H1 (cell line): ENCODE measurements at regions not wholly inside any gene's neighbourhood (a gene's known extent, or its start where the extent isn't known, plus 50 kb on each side); places are given as distances from the start of the nearest gene placed in this dataset.

Experiments used
- CTCF ChIA-PET: fragments of 300-600 bp; sonication (Branson Sonifier 250); formaldehyde crosslinking; loops from one replicate; lab custom pipeline; 2021; ENCODE audit not compliant: partially characterized antibody; lab: Charles Lee
- POLR2A ChIA-PET: fragments of 300-600 bp; sonication (Branson Sonifier 250); formaldehyde crosslinking; loops from one replicate; lab custom pipeline; 2021; ENCODE audit warnings: inconsistent platforms; ENCODE audit not compliant: partially characterized antibody; lab: Charles Lee
- DNase-seq, 2 experiments: peaks; one replicate each; pipeline versions ENCODE4 v3.0.0 to v3.0.0-alpha.2; 2010 to 2022; ENCODE audit warnings: low spot score in 2 of 2, low read depth in 1 of 2, mixed read lengths in 1 of 2
- FAIRE-seq: peaks from 2 replicates; lab custom pipeline; 2011; peaks lifted over from hg19 to GRCh38; lab: Jason Lieb, UNC
- H2AFZ ChIP-seq: 2 replicates; pipeline ENCODE4 v1.8.1; 2012; ENCODE audit warnings: low read length, inconsistent platforms
- H2AK5ac ChIP-seq: 2 replicates; pipeline ENCODE4 v1.6.1; 2013; ENCODE audit warnings: low read depth, low read length
- H2BK120ac ChIP-seq: replicated peaks from 2 replicates; pipeline ENCODE3; 2013; ENCODE audit warnings: low read depth, low read length, inconsistent platforms
- H2BK12ac ChIP-seq: 2 replicates; pipeline ENCODE4 v1.6.1; 2013; ENCODE audit warnings: low read depth, low read length
- H2BK15ac ChIP-seq: 2 replicates; pipeline ENCODE4 v1.6.1; 2013; ENCODE audit warnings: low read length
- H2BK20ac ChIP-seq: 2 replicates; pipeline ENCODE4 v1.6.1; 2013; ENCODE audit warnings: low read length
- H2BK5ac ChIP-seq: 2 replicates; pipeline ENCODE4 v1.6.1; 2013; ENCODE audit warnings: low read depth, low read length
- H3K14ac ChIP-seq: 2 replicates; pipeline ENCODE4 v1.6.1; 2013; ENCODE audit warnings: inconsistent platforms; ENCODE audit not compliant: insufficient read length
- H3K18ac ChIP-seq: 2 replicates; pipeline ENCODE4 v1.6.1; 2013; ENCODE audit warnings: low read length; ENCODE audit errors: extremely low read depth
- H3K23ac ChIP-seq: 2 replicates; pipeline ENCODE4 v1.6.1; 2013; ENCODE audit warnings: inconsistent platforms; ENCODE audit not compliant: insufficient read length
- H3K23me2 ChIP-seq: 2 replicates; pipeline ENCODE4 v1.6.1; 2013; ENCODE audit warnings: low read depth, low read length
- H3K27ac ChIP-seq: 2 replicates; pipeline ENCODE4 v1.6.1; 2011; ENCODE audit warnings: low read depth, low read length, inconsistent platforms
- H3K27me3 ChIP-seq, 4 experiments: replicated peaks in 1 of 4; 1 replicate in 1 of 4; 2 replicates in 3 of 4; pipeline versions ENCODE4 v1.6.1 to v1.8.1; 2011 to 2013; ENCODE audit warnings: low read length in 3 of 4, mild to moderate bottlenecking in 3 of 4, inconsistent platforms in 2 of 4, mixed read lengths in 2 of 4, moderate library complexity in 1 of 4; ENCODE audit not compliant: control insufficient read depth in 3 of 4, insufficient read depth in 3 of 4; ENCODE audit errors: extremely low read depth in 1 of 4
- H3K36me3 ChIP-seq, 4 experiments: 2 replicates each; pipeline versions ENCODE4 v1.6.1 to v1.8.1; 2011 to 2013; ENCODE audit warnings: mild to moderate bottlenecking in 4 of 4, low read length in 3 of 4, moderate library complexity in 2 of 4, control low read depth in 1 of 4, inconsistent platforms in 1 of 4; ENCODE audit not compliant: insufficient read depth in 4 of 4, control insufficient read depth in 2 of 4
- H3K4ac ChIP-seq: replicated peaks from 2 replicates; pipeline ENCODE3; 2013; ENCODE audit warnings: low read length, low read depth, mixed read lengths, inconsistent platforms; ENCODE audit not compliant: insufficient read length
- H3K4me1 ChIP-seq, 4 experiments: replicated peaks in 1 of 4; 1 replicate in 1 of 4; 2 replicates in 3 of 4; pipeline versions ENCODE4 v1.6.1 to v1.8.1; 2011 to 2013; ENCODE audit warnings: low read length in 3 of 4, inconsistent platforms in 2 of 4, mixed read lengths in 1 of 4; ENCODE audit not compliant: insufficient read depth in 4 of 4, control insufficient read depth in 3 of 4
- H3K4me2 ChIP-seq, 2 experiments: 2 replicates each; pipeline versions ENCODE4 v1.6.1 to v1.8.1; 2011 to 2013; ENCODE audit warnings: low read depth in 2 of 2, low read length in 2 of 2, control low read depth in 1 of 2, inconsistent platforms in 1 of 2, mild to moderate bottlenecking in 1 of 2; ENCODE audit not compliant: insufficient read depth in 1 of 2
- H3K4me3 ChIP-seq, 4 experiments: fragments of 200-600, 300-600 bp in 1 of 4; sonication (generic), shearing (Covaris generic), sonication (Bioruptor Twin) in 1 of 4; 2 replicates each; pipeline versions ENCODE4 v1.5.1 to v1.8.1; 2011 to 2016; ENCODE audit warnings: low read length in 4 of 4, low read depth in 3 of 4, control low read depth in 2 of 4, inconsistent platforms in 2 of 4, mild to moderate bottlenecking in 2 of 4, mixed read lengths in 1 of 4, moderate library complexity in 1 of 4; ENCODE audit not compliant: insufficient read depth in 2 of 4; ENCODE audit errors: extremely low read depth in 1 of 4
- H3K56ac ChIP-seq: replicated peaks from 2 replicates; pipeline ENCODE3; 2013; ENCODE audit warnings: low read depth, mild to moderate bottlenecking, mixed read lengths, low read length, inconsistent platforms; ENCODE audit not compliant: insufficient read length
- H3K79me1 ChIP-seq: 2 replicates; pipeline ENCODE4 v1.6.1; 2013; ENCODE audit warnings: low read depth, low read length, control low read depth
- H3K79me2 ChIP-seq, 2 experiments: 2 replicates each; pipeline versions ENCODE4 v1.6.1 to v1.8.1; 2012 to 2013; ENCODE audit warnings: low read length in 2 of 2, mild to moderate bottlenecking in 2 of 2, inconsistent platforms in 1 of 2; ENCODE audit not compliant: insufficient read depth in 2 of 2, control insufficient read depth in 1 of 2
- H3K9ac ChIP-seq, 4 experiments: replicated peaks in 1 of 4; 1 replicate in 1 of 4; 2 replicates in 3 of 4; pipeline versions ENCODE4 v1.6.1 to v1.8.1; 2011 to 2013; ENCODE audit warnings: low read depth in 3 of 4, low read length in 3 of 4, control low read depth in 2 of 4, mild to moderate bottlenecking in 2 of 4, moderate library complexity in 2 of 4, inconsistent platforms in 1 of 4; ENCODE audit errors: extremely low read depth in 1 of 4
- H3K9me3 ChIP-seq, 2 experiments: 2 replicates each; pipeline versions ENCODE4 v1.6.1 to v1.8.1; 2012 to 2013; ENCODE audit warnings: mild to moderate bottlenecking in 2 of 2, moderate library complexity in 2 of 2, control low read depth in 1 of 2, inconsistent platforms in 1 of 2, low read depth in 1 of 2, low read length in 1 of 2, mixed read lengths in 1 of 2; ENCODE audit not compliant: insufficient read depth in 2 of 2
- H4K20me1 ChIP-seq, 2 experiments: replicated peaks in 1 of 2; 2 replicates each; pipeline versions ENCODE3 to v1.8.1; 2011 to 2013; ENCODE audit warnings: inconsistent platforms in 2 of 2, low read length in 2 of 2, mild to moderate bottlenecking in 1 of 2; ENCODE audit not compliant: insufficient read depth in 2 of 2, control insufficient read depth in 1 of 2
- H4K5ac ChIP-seq: 2 replicates; pipeline ENCODE4 v1.6.1; 2013; ENCODE audit warnings: low read length, low read depth, mixed read lengths, inconsistent platforms; ENCODE audit not compliant: insufficient read length
- H4K8ac ChIP-seq: 2 replicates; pipeline ENCODE4 v1.8.0; 2013; ENCODE audit warnings: mild to moderate bottlenecking, moderate library complexity, low read length, inconsistent platforms; ENCODE audit not compliant: insufficient read depth; ENCODE audit errors: extremely low read depth
- H4K91ac ChIP-seq: replicated peaks from 2 replicates; pipeline ENCODE3; 2013; ENCODE audit warnings: low read length, mixed read lengths, inconsistent platforms; ENCODE audit not compliant: insufficient read length
- JUND ChIP-seq: IDR thresholded peaks from 2 replicates; pipeline ENCODE4 v1.6.1; 2011; ENCODE audit warnings: mild to moderate bottlenecking, improper control_type of control experiment, low read length
- MAFK ChIP-seq: IDR thresholded peaks from 2 replicates; pipeline ENCODE4 v1.6.1; 2012; ENCODE audit warnings: low read depth, mild to moderate bottlenecking, improper control_type of control experiment, low read length
- RNF2 ChIP-seq: fragments of 200-900, 300-1000 bp; sonication (generic); IDR thresholded peaks from 2 replicates; pipeline ENCODE4 v1.7.1; 2016; ENCODE audit warnings: borderline replicate concordance, low read depth, mild to moderate bottlenecking, antibody characterized with exemption, low read length; ENCODE audit not compliant: poor library complexity, severe bottlenecking; ENCODE audit errors: missing control alignments
- WGBS, 2 experiments: shearing (Covaris generic) in 1 of 2; methylation state at CpG; one replicate each; pipeline versions ENCODE4 v1.1.6 to v1.1.7; 2013 to 2015; ENCODE audit warnings: low lambda C conversion rate in 2 of 2, mixed read lengths in 2 of 2, inconsistent platforms in 1 of 2, low coverage in 1 of 2, missing lambda C conversion rate in 1 of 2; ENCODE audit not compliant: insufficient replicate concordance in 2 of 2, insufficient coverage in 1 of 2, insufficient read length in 1 of 2; ENCODE audit errors: extremely low coverage in 1 of 2, missing lambda C conversion rate in 1 of 2; 5-methylcytosine and 5-hydroxymethylcytosine counted together

- ChIA-PET CTCF (no interaction called here), POLR2A (no interaction called here)
- Histone ChIP-seq H2AFZ (no peak overlapping the region), H4K5ac (no peak overlapping the region), H3K9me3 (no peaks in the 10 kb centered on the region; a peak in 1 of 4 replicates), H2BK15ac (no peak overlapping the region), H4K20me1 (no peaks in the 10 kb centered on the region), H3K56ac (no peak overlapping the region), H3K4me2 (no peak overlapping the region), H4K91ac (no peak overlapping the region), H3K27me3 (no peaks in the 10 kb centered on the region), H3K79me2 (no peaks in the 10 kb centered on the region), H2BK120ac (no peak overlapping the region), H3K4me1 (peaks cover 0 to under 1% (median 0%) of the 10 kb centered on the region in 4 experiments; a peak in 2 of 7 replicates), H3K23ac (no peak overlapping the region), H2BK12ac (no peak overlapping the region), H2BK5ac (no peak overlapping the region), H3K14ac (no peak overlapping the region), H3K36me3 (no peaks in the 10 kb centered on the region), H2AK5ac (no peak overlapping the region), H2BK20ac (no peak overlapping the region), H3K27ac (no peak overlapping the region), H3K79me1 (no peaks in the 10 kb centered on the region), H4K8ac (no peak overlapping the region), H3K4ac (no peak overlapping the region), H3K4me3 (no peak overlapping the region), H3K18ac (no peak overlapping the region), H3K9ac (no peak overlapping the region), H3K23me2 (no peaks in the 10 kb centered on the region)
- DNase-seq (no peak), FAIRE-seq (no peak)
- 86% methylated on average over 3 of the region's 3 CpGs; no CpG with 5 or more reads in 1 of the 2 experiments for WGBS, 2 experiments
- TF ChIP-seq RNF2 (no peak), JUND (no peak), MAFK (peak; percentile 2; the same call in 1 of the 2 replicates)
Measured at GRCh38 chr3:161649900-161650484, 153.4 kb downstream of the OTOL1 start.
